GM23338 (cell line): ENCODE measurements at regions not wholly inside any gene's neighbourhood (a gene's known extent, or its start where the extent isn't known, plus 50 kb on each side); places are given as distances from the start of the nearest gene placed in this dataset.

Experiments
- ATAC-seq: fragments of 200-7000 bp; cut with Tn5 transposase; 3 replicates; pipeline ENCODE4 v1.9.1; 2020
- DNase-seq: peaks from one replicate; pipeline ENCODE4 v3.0.0-alpha.2; 2015; ENCODE audit warnings: low spot score
- H2AFZ ChIP-seq: fragments of 200-600 bp; sonication (generic); 2 replicates; pipeline ENCODE4 v1.8.0; 2016; ENCODE audit warnings: antibody characterized with exemption, mild to moderate bottlenecking, moderate library complexity
- H3F3A ChIP-seq: fragments of 200-600 bp; sonication (generic); replicated peaks from 2 replicates; pipeline ENCODE4 v1.8.0; 2017; ENCODE audit warnings: antibody characterized with exemption, mixed run types, low read depth
- H3K27ac ChIP-seq: fragments of 200-600 bp; sonication (generic); 2 replicates; pipeline ENCODE4 v1.6.1; 2016; ENCODE audit warnings: low read depth
- H3K27me3 ChIP-seq: fragments of 200-600 bp; sonication (generic); 2 replicates; pipeline ENCODE4 v1.8.0; 2016; ENCODE audit warnings: mild to moderate bottlenecking, mixed run types, moderate library complexity; ENCODE audit not compliant: insufficient read depth
- H3K36me3 ChIP-seq: fragments of 200-600 bp; sonication (generic); 2 replicates; pipeline ENCODE4 v1.8.0; 2016; ENCODE audit warnings: mild to moderate bottlenecking; ENCODE audit not compliant: insufficient read depth
- H3K4me1 ChIP-seq: fragments of 200-600 bp; sonication (generic); 2 replicates; pipeline ENCODE4 v1.8.0; 2016; ENCODE audit warnings: mild to moderate bottlenecking, moderate library complexity; ENCODE audit not compliant: insufficient read depth
- H3K4me2 ChIP-seq: fragments of 200-600 bp; sonication (generic); 2 replicates; pipeline ENCODE4 v1.7.1; 2017; ENCODE audit warnings: mixed run types
- H3K4me3 ChIP-seq: fragments of 200-600 bp; sonication (generic); 2 replicates; pipeline ENCODE4 v1.6.1; 2016; ENCODE audit warnings: mixed run types
- H3K79me2 ChIP-seq: fragments of 200-600 bp; sonication (generic); replicated peaks from 2 replicates; pipeline ENCODE4 v1.8.0; 2017; ENCODE audit warnings: mild to moderate bottlenecking; ENCODE audit not compliant: insufficient read depth
- H3K9me2 ChIP-seq: fragments of 200-600 bp; sonication (generic); 2 replicates; pipeline ENCODE4 v1.8.0; 2017; ENCODE audit not compliant: insufficient read depth
- H4K20me1 ChIP-seq: fragments of 200-600 bp; sonication (generic); replicated peaks from 2 replicates; pipeline ENCODE4 v1.8.0; 2017; ENCODE audit warnings: mild to moderate bottlenecking; ENCODE audit not compliant: insufficient read depth
- H3K27ac Mint-ChIP-seq: 2 replicates; pipeline ENCODE4 v1.8.0; 2020; ENCODE audit warnings: inconsistent platforms, mild to moderate bottlenecking, moderate library complexity, mixed read lengths
- H3K27me3 Mint-ChIP-seq: 3 replicates; pipeline ENCODE4 v1.8.0; 2022; ENCODE audit warnings: low read depth, mild to moderate bottlenecking, moderate library complexity, mixed read lengths, inconsistent platforms; ENCODE audit not compliant: insufficient read depth, poor library complexity
- H3K36me3 Mint-ChIP-seq: 3 replicates; pipeline ENCODE4 v1.8.0; 2021; ENCODE audit warnings: low read depth, mild to moderate bottlenecking, inconsistent platforms, moderate library complexity, mixed read lengths
- H3K4me1 Mint-ChIP-seq: 3 replicates; pipeline ENCODE4 v1.8.0; 2020; ENCODE audit warnings: mild to moderate bottlenecking, inconsistent platforms, mixed read lengths
- H3K4me3 Mint-ChIP-seq: 3 replicates; pipeline ENCODE4 v1.8.0; 2021; ENCODE audit warnings: moderate library complexity, mild to moderate bottlenecking, inconsistent platforms, mixed read lengths
- H3K9me3 Mint-ChIP-seq: 3 replicates; pipeline ENCODE4 v1.8.0; 2020; ENCODE audit warnings: moderate library complexity, mild to moderate bottlenecking, inconsistent platforms, mixed read lengths
- CREB1 ChIP-seq: fragments of 250-450 bp; sonication (Bioruptor Pico); IDR thresholded peaks from 2 replicates; pipeline ENCODE4 v1.5.0; 2020; ENCODE audit warnings: low read depth, mild to moderate bottlenecking, moderate library complexity
- EZH2phosphoT487 ChIP-seq: fragments of 200-600 bp; sonication (generic); IDR thresholded peaks from one replicate; pipeline ENCODE4 v1.8.1; 2018; ENCODE audit warnings: antibody characterized with exemption; ENCODE audit not compliant: unreplicated experiment
- NANOG ChIP-seq: IDR thresholded peaks from 2 replicates; pipeline ENCODE4 v1.6.1; 2016; ENCODE audit warnings: antibody characterized with exemption, borderline replicate concordance
- POLR2AphosphoS5 ChIP-seq: IDR thresholded peaks from 2 replicates; pipeline ENCODE4 v1.6.1; 2016; ENCODE audit warnings: antibody characterized with exemption, low read depth
- ZNF114 ChIP-seq: fragments of 250-450 bp; sonication (Bioruptor Pico); IDR thresholded peaks from 2 replicates; pipeline ENCODE4 v1.5.0; 2020; ENCODE audit warnings: mild to moderate bottlenecking, moderate library complexity
- ZNF331 ChIP-seq: fragments of 250-450 bp; sonication (Bioruptor Pico); IDR thresholded peaks from 2 replicates; pipeline ENCODE4 v1.5.0; 2020; ENCODE audit warnings: low read depth, mild to moderate bottlenecking, moderate library complexity
- TF ChIP-seq, protein P1 (sequence below): IDR thresholded peaks from one replicate; pipeline ENCODE4 v1.6.1; 2018; ENCODE audit warnings: antibody characterized with exemption; ENCODE audit not compliant: unreplicated experiment
- TF ChIP-seq, protein P2 (sequence below), 2 experiments: fragments of 200-600 bp in 1 of 2; sonication (generic) in 1 of 2; conservative IDR thresholded peaks; 2 replicates each; pipeline versions ENCODE4 v1.5.1 to v1.6.1; 2016 to 2017; ENCODE audit warnings: antibody characterized with exemption in 2 of 2, low read depth in 2 of 2, mild to moderate bottlenecking in 2 of 2, moderate library complexity in 1 of 2

DNA sequence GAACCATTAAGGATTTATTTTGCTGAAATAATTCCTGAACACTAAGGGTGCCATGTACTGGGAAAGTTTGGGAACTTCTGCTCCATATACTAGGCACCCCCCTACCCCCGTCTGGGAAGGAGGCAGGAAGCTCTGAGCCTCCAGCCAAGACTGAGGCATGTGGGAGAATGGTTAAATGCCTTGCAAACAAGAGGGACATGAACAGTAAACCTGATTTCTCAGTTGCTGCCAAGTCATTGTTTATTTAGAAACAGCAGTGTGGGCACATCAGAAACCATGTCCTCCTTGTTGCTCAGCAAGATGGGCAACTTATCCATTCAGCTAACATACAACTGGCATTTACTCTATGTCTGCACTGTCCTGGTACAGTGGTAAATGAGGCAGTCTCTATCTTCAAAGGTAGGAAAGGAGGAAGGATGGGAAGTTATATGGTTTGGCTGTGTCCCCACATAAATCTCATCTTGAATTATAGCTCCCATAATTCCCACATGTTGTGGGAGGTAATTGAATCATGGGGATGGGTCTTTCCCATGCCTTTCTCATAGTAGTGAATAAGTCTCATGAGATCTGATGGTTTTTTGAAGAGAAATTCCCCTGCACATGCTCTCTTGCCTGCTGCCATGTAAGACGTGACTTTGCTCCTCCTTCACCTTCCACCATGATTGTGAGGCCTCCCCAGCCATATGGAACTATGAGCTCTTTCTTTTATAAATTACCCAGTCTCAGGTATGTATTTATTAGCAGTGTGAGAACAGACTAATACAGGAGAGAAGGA is 459.1 kb downstream of the MIAT start (continued):
- TF ChIP-seq, protein P1, sequence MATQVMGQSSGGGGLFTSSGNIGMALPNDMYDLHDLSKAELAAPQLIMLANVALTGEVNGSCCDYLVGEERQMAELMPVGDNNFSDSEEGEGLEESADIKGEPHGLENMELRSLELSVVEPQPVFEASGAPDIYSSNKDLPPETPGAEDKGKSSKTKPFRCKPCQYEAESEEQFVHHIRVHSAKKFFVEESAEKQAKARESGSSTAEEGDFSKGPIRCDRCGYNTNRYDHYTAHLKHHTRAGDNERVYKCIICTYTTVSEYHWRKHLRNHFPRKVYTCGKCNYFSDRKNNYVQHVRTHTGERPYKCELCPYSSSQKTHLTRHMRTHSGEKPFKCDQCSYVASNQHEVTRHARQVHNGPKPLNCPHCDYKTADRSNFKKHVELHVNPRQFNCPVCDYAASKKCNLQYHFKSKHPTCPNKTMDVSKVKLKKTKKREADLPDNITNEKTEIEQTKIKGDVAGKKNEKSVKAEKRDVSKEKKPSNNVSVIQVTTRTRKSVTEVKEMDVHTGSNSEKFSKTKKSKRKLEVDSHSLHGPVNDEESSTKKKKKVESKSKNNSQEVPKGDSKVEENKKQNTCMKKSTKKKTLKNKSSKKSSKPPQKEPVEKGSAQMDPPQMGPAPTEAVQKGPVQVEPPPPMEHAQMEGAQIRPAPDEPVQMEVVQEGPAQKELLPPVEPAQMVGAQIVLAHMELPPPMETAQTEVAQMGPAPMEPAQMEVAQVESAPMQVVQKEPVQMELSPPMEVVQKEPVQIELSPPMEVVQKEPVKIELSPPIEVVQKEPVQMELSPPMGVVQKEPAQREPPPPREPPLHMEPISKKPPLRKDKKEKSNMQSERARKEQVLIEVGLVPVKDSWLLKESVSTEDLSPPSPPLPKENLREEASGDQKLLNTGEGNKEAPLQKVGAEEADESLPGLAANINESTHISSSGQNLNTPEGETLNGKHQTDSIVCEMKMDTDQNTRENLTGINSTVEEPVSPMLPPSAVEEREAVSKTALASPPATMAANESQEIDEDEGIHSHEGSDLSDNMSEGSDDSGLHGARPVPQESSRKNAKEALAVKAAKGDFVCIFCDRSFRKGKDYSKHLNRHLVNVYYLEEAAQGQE: no peak
- TF ChIP-seq, protein P2, sequence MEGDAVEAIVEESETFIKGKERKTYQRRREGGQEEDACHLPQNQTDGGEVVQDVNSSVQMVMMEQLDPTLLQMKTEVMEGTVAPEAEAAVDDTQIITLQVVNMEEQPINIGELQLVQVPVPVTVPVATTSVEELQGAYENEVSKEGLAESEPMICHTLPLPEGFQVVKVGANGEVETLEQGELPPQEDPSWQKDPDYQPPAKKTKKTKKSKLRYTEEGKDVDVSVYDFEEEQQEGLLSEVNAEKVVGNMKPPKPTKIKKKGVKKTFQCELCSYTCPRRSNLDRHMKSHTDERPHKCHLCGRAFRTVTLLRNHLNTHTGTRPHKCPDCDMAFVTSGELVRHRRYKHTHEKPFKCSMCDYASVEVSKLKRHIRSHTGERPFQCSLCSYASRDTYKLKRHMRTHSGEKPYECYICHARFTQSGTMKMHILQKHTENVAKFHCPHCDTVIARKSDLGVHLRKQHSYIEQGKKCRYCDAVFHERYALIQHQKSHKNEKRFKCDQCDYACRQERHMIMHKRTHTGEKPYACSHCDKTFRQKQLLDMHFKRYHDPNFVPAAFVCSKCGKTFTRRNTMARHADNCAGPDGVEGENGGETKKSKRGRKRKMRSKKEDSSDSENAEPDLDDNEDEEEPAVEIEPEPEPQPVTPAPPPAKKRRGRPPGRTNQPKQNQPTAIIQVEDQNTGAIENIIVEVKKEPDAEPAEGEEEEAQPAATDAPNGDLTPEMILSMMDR (conservative IDR thresholded peaks at IDR 0.05; ENCODE audit: low read depth in 2 of 2): no peak

DNA sequence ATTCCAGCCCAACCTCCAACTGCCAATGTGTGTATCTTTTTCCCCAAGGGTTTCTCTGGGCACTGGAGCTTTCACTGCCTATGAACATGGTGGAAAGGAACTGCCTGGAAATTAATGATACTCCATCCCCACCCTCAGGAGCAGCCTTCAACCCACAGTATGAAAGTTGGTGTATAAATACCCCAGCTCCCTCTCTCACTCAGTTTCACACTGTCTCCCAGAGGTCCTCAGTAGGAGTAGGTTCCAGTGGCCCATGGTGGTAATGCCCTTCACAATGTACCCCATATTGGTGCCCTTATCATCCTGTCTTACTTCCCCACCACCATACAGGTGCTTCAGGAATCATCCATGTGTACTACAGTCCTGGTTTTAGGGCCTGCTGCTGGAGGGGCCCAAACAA is 462.6 kb downstream of the MIAT start:
- ATAC-seq (no peak), DNase-seq (no peak)
- Histone ChIP-seq H4K20me1 (no peaks in the 10 kb centered on the region), H3K9me2 (no peaks in the 10 kb centered on the region), H3K36me3 (no peaks in the 10 kb centered on the region), H3K4me3 (no peak overlapping the region), H3K27ac (no peak overlapping the region), H3K27me3 (no peaks in the 10 kb centered on the region), H3K4me1 (no peaks in the 10 kb centered on the region), H3K79me2 (no peaks in the 10 kb centered on the region), H3F3A (no peaks in the 10 kb centered on the region), H3K4me2 (no peak overlapping the region), H2AFZ (no peak overlapping the region)
- Mint-ChIP-seq H3K27ac (no peak overlapping the region), H3K9me3 (no peaks in the 10 kb centered on the region; the same call in 2 of the 3 replicates), H3K36me3 (no peaks in the 10 kb centered on the region), H3K27me3 (no peaks in the 10 kb centered on the region), H3K4me1 (no peaks in the 10 kb centered on the region), H3K4me3 (no peak overlapping the region)
- TF ChIP-seq POLR2AphosphoS5: no peak
- no peak for TF ChIP-seq NANOG
- TF ChIP-seq EZH2phosphoT487: no peak
- no peak for TF ChIP-seq CREB1
- no peak for TF ChIP-seq ZNF114 (CRISPR knock-in tag)
- TF ChIP-seq, protein P1: no peak
- TF ChIP-seq, protein P2 (conservative IDR thresholded peaks at IDR 0.05; ENCODE audit: low read depth in 2 of 2): no peak
- TF ChIP-seq ZNF331: no peak
